CD4-positive, alpha-beta T cell treated with Interleukin-1 beta for 1 hour (primary cell): ENCODE measurements at regions not wholly inside any gene's neighbourhood (a gene's known extent, or its start where the extent isn't known, plus 50 kb on each side); places are given as distances from the start of the nearest gene placed in this dataset.
"Not testable (repeated sequence)": the region's sequence is repeated elsewhere in the genome, so short reads cannot be mapped to it uniquely, and the experiment has no call there.

Experiments used
- DNase-seq, 2 donors: peaks; one replicate each; pipeline ENCODE4 v3.0.0-alpha.2; 2020 to 2022

DNA sequence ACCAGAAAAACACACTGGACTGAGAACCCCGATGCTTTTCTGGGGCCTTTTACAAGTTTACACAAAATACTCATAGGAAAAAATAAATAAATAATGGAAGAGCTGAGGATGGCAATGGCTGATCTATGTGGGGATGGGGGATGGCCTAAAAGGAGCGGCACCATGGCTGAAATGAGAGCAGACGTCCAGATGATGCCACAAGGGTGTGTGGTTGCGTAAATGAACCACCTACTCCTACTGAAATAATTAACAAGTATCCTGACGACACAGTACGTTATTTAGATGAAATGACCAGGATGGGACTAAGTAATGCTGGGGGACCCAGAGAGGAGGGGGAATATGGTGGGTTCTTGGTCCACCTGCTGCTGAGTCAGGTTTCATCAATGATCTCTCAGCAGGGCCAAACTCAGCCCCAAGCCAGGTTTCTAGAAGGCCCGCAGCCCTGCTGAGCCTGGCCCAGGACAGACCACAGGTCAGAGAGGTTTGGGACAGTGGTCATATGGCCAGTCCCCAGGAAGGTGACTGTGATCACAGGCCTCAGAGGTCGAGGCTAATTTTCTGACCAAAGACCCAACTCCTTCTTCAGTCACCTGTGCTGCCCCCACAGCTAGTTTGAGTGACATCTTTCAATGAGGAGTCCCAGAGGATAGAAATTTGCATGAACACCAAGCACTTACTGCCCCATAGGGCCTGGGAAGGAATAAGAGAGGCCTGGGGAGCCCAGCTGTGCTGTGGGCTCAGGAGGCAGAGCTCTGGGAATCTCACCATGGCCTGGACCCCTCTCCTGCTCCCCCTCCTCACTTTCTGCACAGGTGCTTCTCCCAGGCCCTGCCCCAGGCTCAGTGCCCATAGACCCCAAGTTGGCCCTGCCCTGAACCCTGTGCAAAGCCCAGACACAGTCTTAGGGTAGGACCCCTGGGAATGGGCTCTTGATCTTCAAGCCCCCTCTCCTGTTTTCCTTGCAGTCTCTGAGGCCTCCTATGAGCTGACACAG lies 76.3 kb upstream of the IGLL5 start:
- no peak for DNase-seq

GRCh38 chr22:22812031-22812905 lies 75.3 kb upstream of the IGLL5 start:
- DNase-seq: no peak

DNA sequence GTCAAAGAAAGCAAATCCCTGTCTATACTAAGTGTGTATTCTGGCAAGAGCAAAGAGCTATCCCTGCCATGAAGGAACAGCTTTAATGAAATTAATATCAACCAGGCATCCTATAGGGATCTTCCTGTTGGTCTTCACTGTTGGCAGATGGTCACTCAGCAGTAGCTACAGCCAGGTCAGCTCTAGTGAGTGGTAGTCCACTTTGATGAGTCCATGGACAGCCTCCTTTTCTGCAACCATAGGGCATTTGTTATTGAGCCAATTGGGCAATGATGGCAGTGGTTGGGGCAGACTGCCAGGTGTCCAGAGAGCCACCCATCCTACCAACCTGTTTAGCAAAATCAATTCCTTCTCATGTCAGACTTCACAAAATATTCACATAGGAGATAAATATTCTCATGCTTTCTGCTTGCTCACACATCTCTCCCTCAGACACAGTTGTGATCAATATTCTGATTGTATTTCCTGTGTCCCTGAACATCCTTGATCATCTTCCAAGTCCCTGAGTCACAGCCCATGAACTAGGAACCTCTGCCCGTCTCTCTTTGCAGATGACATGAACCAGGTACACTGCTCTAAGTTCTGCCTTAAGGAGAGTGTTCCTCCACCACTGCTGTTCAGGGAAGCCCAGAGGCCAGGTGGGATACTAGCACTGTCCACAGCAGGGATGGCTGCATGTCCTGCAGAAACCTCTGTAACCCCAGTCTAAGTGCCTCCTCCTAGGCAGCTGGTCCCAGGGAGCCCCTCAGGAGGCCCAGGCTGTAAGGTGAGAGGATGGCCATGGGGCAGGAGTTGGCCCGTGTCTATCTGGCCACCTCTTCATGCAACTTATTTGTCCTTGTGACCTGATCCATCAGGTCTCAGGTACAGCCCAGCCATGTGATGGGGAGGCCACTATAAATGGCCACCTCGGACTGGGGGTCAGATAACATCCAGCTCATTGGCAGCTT lies 74.2 kb upstream of the IGLL5 start:
- no peak for DNase-seq

DNA sequence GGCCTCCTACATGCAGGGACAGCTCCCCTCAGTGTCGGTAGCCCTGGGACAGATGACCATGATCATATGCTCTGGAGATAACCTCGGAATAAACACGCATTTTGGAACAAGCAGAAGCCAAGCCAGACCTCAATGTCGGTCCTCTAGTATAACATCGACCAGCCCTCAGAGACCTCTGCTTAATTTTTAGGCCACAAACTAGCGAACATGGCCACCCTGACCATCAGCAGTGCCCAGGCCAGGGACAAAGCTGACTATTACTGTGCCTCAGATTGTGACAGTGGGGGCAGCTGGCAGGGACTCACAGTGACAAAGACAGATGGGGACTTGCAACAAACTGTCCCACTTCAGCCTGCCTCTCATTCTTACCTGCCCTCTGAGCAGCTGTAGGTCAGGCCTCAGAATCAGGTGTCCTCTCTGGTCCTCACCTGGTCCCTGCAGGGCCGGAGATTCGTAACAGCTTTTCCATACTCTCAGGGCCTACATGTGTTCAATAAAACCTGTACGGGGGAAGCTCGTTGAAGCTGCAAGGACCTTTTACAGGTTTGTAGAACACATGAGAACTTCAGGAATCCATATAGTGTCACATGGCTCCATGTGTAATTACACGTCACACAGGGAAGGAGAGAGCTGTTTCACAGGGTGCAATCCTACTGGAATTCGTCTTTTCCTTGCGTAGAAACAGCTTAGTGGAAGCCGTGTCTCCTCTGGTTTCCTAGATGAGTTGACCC lies 72.8 kb upstream of the IGLL5 start:
- DNase-seq: no peak

DNA sequence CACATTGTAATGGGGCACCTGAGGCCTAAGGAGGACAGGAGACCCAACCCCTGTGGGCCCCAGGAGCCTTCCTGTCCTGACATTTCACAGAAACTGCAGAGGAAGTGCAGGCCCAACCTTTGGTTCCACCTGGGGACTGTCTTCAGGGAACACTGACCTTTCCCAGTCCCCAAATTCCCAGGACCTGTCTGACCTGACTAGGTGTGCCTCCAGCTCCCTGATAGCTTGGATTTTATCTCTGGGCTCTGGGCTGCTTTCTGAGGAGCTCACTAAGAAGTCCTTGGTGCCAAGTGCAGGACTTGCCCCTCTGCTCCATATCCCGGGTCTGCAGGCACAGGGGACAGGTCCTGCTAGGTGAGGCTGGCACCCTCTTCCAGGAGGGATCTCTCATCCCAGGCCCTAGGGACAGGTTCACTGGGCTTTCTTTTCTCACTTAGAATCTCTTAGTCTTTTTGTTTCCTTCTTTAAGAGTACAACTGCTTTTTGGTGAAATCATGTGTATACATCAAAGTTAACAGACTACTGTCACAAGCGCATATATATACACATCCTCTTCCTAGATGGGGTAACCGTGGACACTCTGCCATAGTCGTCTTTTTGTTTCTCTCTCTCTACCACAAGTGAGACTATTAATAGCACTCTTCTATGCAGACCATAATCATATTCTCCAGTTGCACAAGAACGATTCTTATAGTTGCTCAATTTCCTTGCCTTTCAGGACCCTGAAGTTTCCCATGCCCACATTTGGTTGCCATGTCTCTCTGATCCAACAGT lies 72.0 kb upstream of the IGLL5 start:
- no peak for DNase-seq

- no peak for DNase-seq
Measured at GRCh38 chr22:22816171-22816514, 71.5 kb upstream of the IGLL5 start.

GRCh38 chr22:22816766-22817410 lies 70.7 kb upstream of the IGLL5 start:
- DNase-seq: no peak

DNA sequence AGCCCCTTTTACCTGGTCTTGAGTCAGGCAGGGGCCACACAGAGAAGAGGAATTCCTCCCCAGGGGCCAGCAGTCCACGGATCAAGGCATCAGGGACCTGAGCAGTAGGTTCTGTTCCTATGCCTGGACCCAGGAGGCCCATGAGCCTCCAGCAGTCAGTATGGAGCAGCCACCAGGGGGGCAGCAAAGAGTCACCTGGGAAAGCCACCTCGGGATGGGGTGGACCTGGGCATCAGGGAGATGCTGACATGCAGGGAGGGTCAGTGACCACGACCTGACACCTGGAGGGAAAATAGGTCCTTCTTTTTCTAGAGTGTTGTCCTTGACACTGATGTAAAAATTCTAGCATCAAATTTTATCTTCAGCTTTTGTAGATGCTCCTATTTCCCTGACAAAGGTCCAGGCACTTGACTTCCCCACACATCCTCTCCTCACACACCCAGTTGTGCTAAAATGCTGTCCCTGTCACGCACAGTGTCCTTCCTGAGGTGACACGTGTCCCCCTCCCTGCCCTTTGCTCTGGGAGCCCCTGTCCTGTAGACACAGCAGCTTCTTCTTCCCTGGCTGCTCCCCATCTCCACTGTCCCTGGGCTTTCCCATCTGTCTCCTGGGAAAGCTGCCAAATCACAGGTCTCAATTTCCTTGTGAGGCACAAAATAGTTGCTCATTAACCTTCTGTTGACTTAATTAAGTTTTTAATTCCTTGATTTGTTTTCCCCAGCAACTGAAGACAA lies 70.0 kb upstream of the IGLL5 start:
- DNase-seq: no peak

DNA sequence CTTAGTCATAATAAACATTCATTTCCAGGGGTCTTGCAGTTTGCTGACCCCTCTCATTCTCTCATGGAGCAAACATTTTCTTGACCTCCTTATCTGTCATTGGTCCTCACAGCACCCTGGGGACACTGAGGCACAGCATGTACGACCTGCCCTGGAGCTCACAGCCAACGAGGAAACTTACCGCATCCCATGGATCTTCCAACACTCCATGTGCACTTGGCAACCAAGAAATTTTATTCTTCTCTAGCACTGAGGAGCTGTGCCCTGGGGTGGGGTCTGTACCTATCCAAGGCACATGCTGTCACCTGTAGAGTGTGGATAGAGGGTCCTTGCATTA lies 69.4 kb upstream of the IGLL5 start:
- no peak for DNase-seq

GRCh38 chr22:22818861-22819855 lies 68.5 kb upstream of the IGLL5 start:
- peak in 1 of 2 donors; percentile 42 for DNase-seq

- DNase-seq: no peak
Measured at GRCh38 chr22:22820076-22820475, 67.5 kb upstream of the IGLL5 start.

DNA sequence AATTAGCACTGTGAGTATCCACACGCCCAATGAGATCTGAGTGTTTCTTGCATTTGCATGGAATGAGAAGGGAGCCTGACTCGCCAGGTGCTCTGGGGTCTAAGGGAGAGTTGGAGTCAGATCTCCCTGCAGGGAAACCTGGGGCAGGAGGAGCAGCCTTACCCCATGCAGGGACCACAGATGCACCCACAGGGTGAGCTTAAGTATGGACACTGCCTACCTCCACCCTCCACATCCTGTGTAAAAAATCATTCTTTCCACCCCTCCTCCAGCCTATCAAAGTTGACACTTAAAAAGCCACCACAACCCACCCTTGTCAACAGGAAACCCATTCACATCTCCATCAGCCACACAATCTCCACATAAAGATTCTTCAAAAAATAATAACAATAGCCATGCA lies 67.0 kb upstream of the IGLL5 start:
- peak in 1 of 2 donors; percentile 63 for DNase-seq

DNA sequence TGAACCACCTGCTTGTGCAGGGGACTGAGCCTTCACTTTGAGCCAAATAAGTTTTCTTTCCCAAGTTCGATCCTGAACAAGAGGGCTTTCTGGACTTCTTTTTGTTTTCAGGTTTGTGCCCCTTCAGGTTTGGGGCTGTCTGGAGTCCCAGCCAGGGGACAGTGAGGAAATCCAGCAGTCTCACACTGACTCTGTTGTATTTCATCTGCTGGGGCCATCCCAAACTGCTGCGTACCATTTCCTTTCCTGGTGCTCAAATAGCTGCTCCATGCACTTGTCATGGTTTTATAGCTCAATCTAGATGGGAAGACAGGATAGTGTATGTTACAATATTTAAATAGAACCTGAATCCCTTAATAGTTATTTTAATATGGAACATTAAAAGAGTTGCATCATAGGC lies 66.3 kb upstream of the IGLL5 start:
- no peak for DNase-seq

DNA sequence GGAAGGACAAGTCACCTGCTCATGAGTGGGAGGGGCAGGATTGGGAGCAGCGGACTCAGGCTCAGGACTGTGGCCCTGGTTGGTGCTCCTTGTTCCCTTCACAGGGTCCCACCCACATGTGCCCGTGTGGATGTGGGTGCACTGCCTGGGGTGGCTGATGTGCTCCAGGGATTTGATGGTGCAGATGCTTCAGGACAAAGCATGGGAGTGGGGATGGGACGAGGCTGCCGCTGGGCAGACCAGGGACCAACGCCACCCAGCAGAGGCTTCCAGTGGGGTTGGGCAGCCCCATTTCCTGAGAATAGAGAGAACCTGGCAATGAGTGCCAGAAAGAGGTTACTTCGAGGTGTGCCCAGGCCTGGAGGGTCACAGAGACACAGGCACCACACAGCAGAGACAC lies 65.5 kb upstream of the IGLL5 start:
- DNase-seq: no peak

DNA sequence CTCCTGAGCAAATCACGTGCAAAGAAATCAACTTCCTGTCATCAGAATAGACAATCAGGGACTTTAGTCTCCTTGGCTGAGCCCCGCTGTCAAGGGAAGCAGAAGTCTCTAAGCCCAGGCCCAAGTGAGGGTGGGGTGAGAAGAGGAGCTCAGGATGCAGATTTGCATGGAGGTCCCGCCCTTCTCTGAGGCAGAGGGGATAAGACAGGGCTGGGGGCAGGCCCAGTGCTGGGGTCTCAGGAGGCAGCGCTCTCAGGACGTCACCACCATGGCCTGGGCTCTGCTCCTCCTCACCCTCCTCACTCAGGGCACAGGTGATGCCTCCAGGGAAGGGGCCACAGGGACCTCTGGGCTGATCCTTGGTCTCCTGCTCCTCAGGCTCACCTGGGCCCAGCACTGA lies 65.1 kb upstream of the IGLL5 start:
- not testable (repeated sequence) for DNase-seq

DNA sequence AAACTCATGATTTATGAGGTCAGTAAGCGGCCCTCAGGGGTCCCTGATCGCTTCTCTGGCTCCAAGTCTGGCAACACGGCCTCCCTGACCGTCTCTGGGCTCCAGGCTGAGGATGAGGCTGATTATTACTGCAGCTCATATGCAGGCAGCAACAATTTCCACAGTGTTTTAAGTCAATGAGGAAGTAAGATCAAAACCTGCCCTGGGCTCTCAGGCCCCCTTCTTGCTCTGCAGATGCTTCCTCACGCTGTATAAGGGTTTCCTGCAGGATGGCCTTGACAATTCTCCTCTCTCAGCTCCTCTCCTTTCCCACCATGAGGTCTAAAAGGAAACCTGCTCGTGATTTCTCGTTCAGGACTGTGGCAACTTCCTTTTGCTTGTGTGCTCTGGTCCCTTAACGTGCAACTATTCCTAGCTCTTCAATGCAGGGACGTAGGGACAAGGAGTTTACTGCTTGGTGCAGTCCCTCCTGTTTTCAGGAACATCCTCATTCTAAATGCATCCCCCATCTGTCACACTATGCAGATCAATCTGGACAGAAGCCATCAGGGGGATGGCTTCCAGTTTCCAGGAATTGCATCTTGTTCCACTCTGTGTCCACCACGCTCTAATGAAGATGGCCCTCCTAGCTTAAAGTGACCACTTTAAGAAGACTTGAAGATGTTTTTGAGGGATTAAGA lies 64.3 kb upstream of the IGLL5 start:
- DNase-seq: no peak

GRCh38 chr22:22824340-22825212 lies 63.0 kb upstream of the IGLL5 start:
- no peak for DNase-seq
